GM06990 (cell line): ENCODE measurements at regions not wholly inside any gene's neighbourhood (a gene's known extent, or its start where the extent isn't known, plus 50 kb on each side); places are given as distances from the start of the nearest gene placed in this dataset.

Experiments
- DNase-seq: peaks from one replicate; pipeline ENCODE4 v3.0.0-alpha.2; 2011; ENCODE audit not compliant: insufficient read length; ENCODE audit errors: extremely low read depth
- H3K27me3 ChIP-seq: replicated peaks from 2 replicates; pipeline ENCODE4 v1.6.0; 2011; ENCODE audit warnings: low read length; ENCODE audit not compliant: control insufficient read depth, insufficient read depth
- H3K36me3 ChIP-seq: 2 replicates; pipeline ENCODE4 v1.5.1; 2011; ENCODE audit warnings: low read length; ENCODE audit not compliant: control insufficient read depth, insufficient read depth
- H3K4me3 ChIP-seq: replicated peaks from 2 replicates; pipeline ENCODE4 v1.5.1; 2011; ENCODE audit warnings: low read depth, mild to moderate bottlenecking, control low read depth, low read length
- TF ChIP-seq, protein P1 (sequence below): IDR thresholded peaks from 2 replicates; pipeline ENCODE4 v1.5.1; 2011; ENCODE audit warnings: low read length, control low read depth, mild to moderate bottlenecking, inconsistent platforms; ENCODE audit not compliant: insufficient read depth, poor library complexity, severe bottlenecking

DNA sequence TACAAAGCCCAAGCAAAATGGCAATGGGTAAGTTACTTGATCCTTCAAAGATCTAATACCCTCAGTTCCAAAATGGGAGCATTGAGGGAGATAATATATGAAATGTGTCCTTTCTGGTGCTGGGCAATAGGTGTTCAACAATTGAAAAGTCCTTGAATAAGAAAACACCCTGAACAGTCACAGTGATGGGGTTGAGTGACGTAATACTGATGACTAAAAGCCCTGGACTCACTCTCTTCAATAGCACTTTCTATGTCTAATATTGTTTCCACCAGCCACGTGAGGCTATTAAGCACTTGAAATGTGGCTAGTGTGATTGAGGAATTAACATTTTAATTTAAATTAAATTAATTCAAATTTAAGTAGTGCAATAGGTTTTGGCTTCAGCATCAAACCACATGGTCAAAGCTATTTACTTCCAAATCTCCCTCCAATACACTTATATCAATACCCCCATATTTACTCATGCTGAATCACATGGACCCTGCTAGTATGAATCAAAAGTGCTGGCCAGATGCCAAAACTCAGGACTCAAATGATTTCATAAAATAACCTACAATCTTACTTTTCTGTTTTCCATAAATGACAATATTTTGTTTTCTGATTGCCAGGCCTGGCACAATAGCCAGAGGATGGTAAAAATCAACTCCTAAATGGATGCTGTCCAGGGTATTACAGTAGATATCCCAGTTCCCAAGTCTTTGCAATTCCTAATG, 516.2 kb downstream of the HAPSTR1 start:
- DNase-seq, result no peak
- H3K36me3 ChIP-seq, result no peaks in the 10 kb centered on the region
- no peak overlapping the region for H3K4me3 ChIP-seq
- no peaks in the 10 kb centered on the region for H3K27me3 ChIP-seq
- TF ChIP-seq, protein P1, sequence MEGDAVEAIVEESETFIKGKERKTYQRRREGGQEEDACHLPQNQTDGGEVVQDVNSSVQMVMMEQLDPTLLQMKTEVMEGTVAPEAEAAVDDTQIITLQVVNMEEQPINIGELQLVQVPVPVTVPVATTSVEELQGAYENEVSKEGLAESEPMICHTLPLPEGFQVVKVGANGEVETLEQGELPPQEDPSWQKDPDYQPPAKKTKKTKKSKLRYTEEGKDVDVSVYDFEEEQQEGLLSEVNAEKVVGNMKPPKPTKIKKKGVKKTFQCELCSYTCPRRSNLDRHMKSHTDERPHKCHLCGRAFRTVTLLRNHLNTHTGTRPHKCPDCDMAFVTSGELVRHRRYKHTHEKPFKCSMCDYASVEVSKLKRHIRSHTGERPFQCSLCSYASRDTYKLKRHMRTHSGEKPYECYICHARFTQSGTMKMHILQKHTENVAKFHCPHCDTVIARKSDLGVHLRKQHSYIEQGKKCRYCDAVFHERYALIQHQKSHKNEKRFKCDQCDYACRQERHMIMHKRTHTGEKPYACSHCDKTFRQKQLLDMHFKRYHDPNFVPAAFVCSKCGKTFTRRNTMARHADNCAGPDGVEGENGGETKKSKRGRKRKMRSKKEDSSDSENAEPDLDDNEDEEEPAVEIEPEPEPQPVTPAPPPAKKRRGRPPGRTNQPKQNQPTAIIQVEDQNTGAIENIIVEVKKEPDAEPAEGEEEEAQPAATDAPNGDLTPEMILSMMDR, result no peak

DNA sequence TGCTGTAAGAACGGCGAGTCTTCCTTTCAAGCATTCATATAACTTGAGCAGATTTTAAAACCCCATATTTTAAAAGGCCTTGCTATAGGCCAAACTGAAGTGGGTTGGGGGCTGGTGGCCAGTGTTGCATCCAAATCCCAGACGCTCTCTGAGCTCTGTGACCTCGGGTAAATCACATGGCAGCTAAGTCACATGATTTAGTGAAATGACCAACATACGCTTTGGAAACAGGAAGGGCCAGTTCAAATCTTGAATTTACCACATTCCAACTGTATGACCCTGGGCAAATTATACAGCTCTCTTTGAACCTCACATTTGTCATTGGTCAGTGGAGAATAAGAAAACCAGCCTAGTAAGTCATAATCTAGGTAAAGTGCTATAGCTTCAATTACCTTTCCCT, 519.3 kb downstream of the HAPSTR1 start:
- Histone ChIP-seq H3K4me3 (no peak overlapping the region), H3K36me3 (no peaks in the 10 kb centered on the region), H3K27me3 (no peaks in the 10 kb centered on the region)
- no peak for DNase-seq
- TF ChIP-seq, protein P1, result no peak

DNA sequence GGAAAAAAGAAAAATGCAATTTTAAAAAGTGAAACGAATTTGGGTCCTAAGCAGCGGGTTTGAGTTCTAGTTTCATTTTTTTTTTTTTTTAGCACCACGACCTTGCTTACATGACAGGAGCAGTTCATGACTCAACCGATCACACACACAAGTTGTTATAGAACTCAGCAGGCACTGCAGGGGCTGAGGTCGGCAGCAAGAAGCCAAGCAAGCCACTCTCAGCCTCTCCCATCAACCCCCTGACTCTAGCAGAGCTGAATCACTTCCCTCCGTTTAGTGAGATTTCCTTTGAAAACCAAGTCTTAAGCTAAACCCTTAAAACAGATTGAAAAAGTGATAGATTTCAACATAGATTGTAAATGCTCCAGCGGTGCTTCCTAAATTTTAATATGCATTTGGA, 520.8 kb downstream of the HAPSTR1 start:
- no peak overlapping the region for H3K4me3 ChIP-seq
- TF ChIP-seq, protein P1, result no peak
- no peaks in the 10 kb centered on the region for H3K36me3 ChIP-seq
- no peak for DNase-seq
- no peaks in the 10 kb centered on the region for H3K27me3 ChIP-seq

DNA sequence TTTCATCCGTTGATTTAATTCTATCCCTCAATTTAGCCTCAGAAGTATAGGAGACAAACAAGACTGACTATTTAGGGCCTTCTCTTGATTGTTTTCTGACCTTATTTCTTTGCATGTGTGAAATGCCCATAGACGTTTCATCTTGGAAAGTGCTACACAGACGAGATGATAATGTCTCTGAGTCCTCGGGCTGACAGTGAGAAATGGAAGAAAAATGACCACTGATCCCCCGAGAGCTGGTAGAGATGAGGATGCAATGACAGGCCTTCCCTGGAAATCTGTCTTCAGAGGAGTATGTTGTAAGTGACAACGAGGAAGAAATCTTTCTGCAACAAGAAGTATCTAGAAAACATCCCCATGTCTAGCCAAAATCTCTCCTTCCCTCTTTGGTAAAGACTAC, 522.9 kb downstream of the HAPSTR1 start:
- TF ChIP-seq, protein P1, result no peak
- Histone ChIP-seq H3K36me3 (no peaks in the 10 kb centered on the region), H3K27me3 (no peaks in the 10 kb centered on the region), H3K4me3 (no peak overlapping the region)
- DNase-seq, result no peak

DNA sequence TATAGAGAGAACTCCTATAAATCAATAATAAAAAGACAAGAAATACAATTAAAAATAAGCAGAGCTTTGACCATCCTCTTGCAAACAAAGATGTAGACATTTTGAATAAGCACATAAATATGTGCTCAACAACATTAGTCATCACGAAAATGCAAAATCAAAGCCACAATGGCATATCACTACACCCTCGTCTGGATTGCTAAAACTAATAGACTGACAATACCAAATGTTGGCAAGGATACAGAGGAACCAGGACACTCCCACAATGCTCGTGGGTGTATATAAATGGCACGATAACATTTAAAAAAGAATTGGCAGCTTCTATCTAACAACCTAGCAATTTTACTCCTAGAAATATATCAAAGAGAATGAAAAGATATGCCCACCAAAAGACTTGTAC, 530.8 kb downstream of the HAPSTR1 start:
- TF ChIP-seq, protein P1, result no peak
- no peak for DNase-seq
- no peaks in the 10 kb centered on the region for H3K27me3 ChIP-seq
- H3K4me3 ChIP-seq, result no peak overlapping the region
- H3K36me3 ChIP-seq, result no peaks in the 10 kb centered on the region

DNA sequence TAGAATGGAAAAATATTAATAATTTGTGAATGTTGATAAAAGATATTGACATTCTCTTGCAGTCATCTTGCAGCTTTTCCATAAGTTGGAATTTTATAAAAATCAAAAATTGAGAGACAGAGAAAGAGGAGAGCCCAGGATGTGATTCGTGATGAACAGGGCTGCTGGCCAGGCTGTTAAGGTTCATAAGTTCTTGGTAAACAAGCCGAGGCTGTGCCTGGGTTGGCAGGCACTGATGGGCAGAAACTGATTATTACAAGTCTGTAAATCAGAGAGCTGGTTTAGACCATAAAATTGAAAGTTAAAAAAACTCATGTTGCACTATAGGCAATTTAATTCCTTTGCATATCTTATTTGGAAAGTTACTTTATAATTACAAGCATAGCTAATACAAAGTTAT, 533.7 kb downstream of the HAPSTR1 start:
- Histone ChIP-seq H3K36me3 (no peaks in the 10 kb centered on the region), H3K27me3 (no peaks in the 10 kb centered on the region), H3K4me3 (no peak overlapping the region)
- TF ChIP-seq, protein P1, result no peak
- no peak for DNase-seq
